Liver (tissue), 3 donors: ENCODE measurements at regions not wholly inside any gene's neighbourhood (a gene's known extent, or its start where the extent isn't known, plus 50 kb on each side); places are given as distances from the start of the nearest gene placed in this dataset.
A peak's percentile ranks its signal among the peaks of the same experiment; 100 is the strongest.

Experiments
- ATF3 ChIP-seq: IDR thresholded peaks from 2 replicates; pipeline ENCODE4 v1.6.1; 2016; ENCODE audit warnings: antibody characterized with exemption
- FOXA1 ChIP-seq: IDR thresholded peaks from 2 replicates; pipeline ENCODE4 v1.6.1; 2016; ENCODE audit warnings: antibody characterized with exemption
- HNF4G ChIP-seq: IDR thresholded peaks from 2 replicates; pipeline ENCODE4 v1.6.1; 2016; ENCODE audit warnings: antibody characterized with exemption
- RAD21 ChIP-seq, 2 donors: IDR thresholded peaks; 2 replicates each; pipeline ENCODE4 v1.6.1; 2016; ENCODE audit warnings: antibody characterized with exemption in 2 of 2, mild to moderate bottlenecking in 2 of 2
- REST ChIP-seq: IDR thresholded peaks from 2 replicates; pipeline ENCODE4 v1.6.1; 2016; ENCODE audit warnings: antibody characterized with exemption, mild to moderate bottlenecking
- SP1 ChIP-seq: IDR thresholded peaks from 2 replicates; pipeline ENCODE4 v1.6.1; 2018; ENCODE audit warnings: antibody characterized with exemption, mild to moderate bottlenecking
- TAF1 ChIP-seq: conservative IDR thresholded peaks from 2 replicates; pipeline ENCODE4 v1.6.1; 2016; ENCODE audit warnings: antibody characterized with exemption, mild to moderate bottlenecking
- TF ChIP-seq, protein P1 (sequence below): fragments of 150-350 bp; IDR thresholded peaks from 2 replicates; pipeline ENCODE4 v1.5.1; 2017; ENCODE audit warnings: improper control_type of control experiment, low read depth, low read length; ENCODE audit not compliant: missing input control
- TF ChIP-seq, protein P2 (sequence below): IDR thresholded peaks from 2 replicates; pipeline ENCODE4 v1.6.1; 2016; ENCODE audit warnings: antibody characterized with exemption
- TF ChIP-seq, protein P3 (sequence below): IDR thresholded peaks from 2 replicates; pipeline ENCODE4 v1.6.1; 2016; ENCODE audit warnings: antibody characterized with exemption
- donor health status: healthy.
- donor health status: healthy.

GRCh38 chr16:80341263-80341662, 199.5 kb upstream of the DYNLRB2 start:
- TF ChIP-seq TAF1 (no peak), REST (no peak), HNF4G (no peak), ATF3 (no peak), FOXA1 (no peak), RAD21 (IDR thresholded peaks at IDR 0.05) (peak; percentile 90 to 93), SP1 (no peak)
- TF ChIP-seq, protein P1, sequence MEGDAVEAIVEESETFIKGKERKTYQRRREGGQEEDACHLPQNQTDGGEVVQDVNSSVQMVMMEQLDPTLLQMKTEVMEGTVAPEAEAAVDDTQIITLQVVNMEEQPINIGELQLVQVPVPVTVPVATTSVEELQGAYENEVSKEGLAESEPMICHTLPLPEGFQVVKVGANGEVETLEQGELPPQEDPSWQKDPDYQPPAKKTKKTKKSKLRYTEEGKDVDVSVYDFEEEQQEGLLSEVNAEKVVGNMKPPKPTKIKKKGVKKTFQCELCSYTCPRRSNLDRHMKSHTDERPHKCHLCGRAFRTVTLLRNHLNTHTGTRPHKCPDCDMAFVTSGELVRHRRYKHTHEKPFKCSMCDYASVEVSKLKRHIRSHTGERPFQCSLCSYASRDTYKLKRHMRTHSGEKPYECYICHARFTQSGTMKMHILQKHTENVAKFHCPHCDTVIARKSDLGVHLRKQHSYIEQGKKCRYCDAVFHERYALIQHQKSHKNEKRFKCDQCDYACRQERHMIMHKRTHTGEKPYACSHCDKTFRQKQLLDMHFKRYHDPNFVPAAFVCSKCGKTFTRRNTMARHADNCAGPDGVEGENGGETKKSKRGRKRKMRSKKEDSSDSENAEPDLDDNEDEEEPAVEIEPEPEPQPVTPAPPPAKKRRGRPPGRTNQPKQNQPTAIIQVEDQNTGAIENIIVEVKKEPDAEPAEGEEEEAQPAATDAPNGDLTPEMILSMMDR = peak; percentile 89
- TF ChIP-seq, protein P2, sequence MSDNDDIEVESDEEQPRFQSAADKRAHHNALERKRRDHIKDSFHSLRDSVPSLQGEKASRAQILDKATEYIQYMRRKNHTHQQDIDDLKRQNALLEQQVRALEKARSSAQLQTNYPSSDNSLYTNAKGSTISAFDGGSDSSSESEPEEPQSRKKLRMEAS = no peak
- TF ChIP-seq, protein P3, sequence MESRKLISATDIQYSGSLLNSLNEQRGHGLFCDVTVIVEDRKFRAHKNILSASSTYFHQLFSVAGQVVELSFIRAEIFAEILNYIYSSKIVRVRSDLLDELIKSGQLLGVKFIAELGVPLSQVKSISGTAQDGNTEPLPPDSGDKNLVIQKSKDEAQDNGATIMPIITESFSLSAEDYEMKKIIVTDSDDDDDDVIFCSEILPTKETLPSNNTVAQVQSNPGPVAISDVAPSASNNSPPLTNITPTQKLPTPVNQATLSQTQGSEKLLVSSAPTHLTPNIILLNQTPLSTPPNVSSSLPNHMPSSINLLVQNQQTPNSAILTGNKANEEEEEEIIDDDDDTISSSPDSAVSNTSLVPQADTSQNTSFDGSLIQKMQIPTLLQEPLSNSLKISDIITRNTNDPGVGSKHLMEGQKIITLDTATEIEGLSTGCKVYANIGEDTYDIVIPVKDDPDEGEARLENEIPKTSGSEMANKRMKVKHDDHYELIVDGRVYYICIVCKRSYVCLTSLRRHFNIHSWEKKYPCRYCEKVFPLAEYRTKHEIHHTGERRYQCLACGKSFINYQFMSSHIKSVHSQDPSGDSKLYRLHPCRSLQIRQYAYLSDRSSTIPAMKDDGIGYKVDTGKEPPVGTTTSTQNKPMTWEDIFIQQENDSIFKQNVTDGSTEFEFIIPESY = no peak
